ENCODE measurements at regions not wholly inside any gene's neighbourhood (a gene's known extent, or its start where the extent isn't known, plus 50 kb on each side); places are given as distances from the start of the nearest gene placed in this dataset.

DNA sequence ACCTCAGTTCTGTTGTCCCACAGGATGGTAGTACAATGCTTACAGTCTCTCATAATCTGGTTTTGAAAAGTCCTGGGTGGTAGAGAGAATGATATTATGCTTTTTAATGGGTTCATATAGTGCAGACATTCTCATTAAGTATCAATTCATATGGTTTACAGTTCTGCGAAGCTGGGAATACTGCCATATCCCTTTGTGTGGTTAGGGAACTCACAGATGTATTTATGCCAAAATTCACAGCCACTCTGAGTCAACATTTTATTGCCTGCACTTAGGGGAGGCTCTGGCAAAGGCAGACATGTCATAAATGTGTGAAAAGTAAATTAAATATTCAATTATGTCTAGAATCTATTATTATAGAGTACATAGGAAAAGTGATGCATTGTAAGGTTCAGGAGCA lies 808.2 kb downstream of the SUCLG1 start:
- TF ChIP-seq EZH2 (IDR thresholded peaks at IDR 0.05; ENCODE audit: borderline replicate concordance, control insufficient read depth, low read depth, low read length) (no peak), RAD21 (IDR thresholded peaks at IDR 0.05; ENCODE audit: insufficient read depth, low read depth, low read length) (no peak), POLR2A (IDR thresholded peaks at IDR 0.05; ENCODE audit: low read depth, low read length) (no peak), CREB1 (IDR thresholded peaks at IDR 0.05; ENCODE audit: low read depth) (no peak), NFXL1 (IDR thresholded peaks at IDR 0.05; ENCODE audit: borderline replicate concordance) (no peak), RELA (IDR thresholded peaks at IDR 0.05; ENCODE audit: borderline replicate concordance, partially characterized antibody) (no peak), HDAC2 (IDR thresholded peaks at IDR 0.05) (no peak), CEBPB (IDR thresholded peaks at IDR 0.05; ENCODE audit: borderline replicate concordance in 1 of 2, low read depth in 2 of 2, low read length in 2 of 2) (no peak), YBX1 (IDR thresholded peaks at IDR 0.05) (no peak), GATAD2B (conservative IDR thresholded peaks at IDR 0.05; ENCODE audit: low read depth) (no peak), EP300 (IDR thresholded peaks at IDR 0.05; ENCODE audit: borderline replicate concordance in 1 of 2, control insufficient read depth in 1 of 2, low read depth in 2 of 2, low read length in 2 of 2) (no peak)
- TF ChIP-seq, protein P1, sequence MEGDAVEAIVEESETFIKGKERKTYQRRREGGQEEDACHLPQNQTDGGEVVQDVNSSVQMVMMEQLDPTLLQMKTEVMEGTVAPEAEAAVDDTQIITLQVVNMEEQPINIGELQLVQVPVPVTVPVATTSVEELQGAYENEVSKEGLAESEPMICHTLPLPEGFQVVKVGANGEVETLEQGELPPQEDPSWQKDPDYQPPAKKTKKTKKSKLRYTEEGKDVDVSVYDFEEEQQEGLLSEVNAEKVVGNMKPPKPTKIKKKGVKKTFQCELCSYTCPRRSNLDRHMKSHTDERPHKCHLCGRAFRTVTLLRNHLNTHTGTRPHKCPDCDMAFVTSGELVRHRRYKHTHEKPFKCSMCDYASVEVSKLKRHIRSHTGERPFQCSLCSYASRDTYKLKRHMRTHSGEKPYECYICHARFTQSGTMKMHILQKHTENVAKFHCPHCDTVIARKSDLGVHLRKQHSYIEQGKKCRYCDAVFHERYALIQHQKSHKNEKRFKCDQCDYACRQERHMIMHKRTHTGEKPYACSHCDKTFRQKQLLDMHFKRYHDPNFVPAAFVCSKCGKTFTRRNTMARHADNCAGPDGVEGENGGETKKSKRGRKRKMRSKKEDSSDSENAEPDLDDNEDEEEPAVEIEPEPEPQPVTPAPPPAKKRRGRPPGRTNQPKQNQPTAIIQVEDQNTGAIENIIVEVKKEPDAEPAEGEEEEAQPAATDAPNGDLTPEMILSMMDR (IDR thresholded peaks at IDR 0.05 in 2 of 3, conservative IDR thresholded peaks at IDR 0.05 in 1 of 3; ENCODE audit: control insufficient read depth in 2 of 3, extremely low read depth in 1 of 3, insufficient read depth in 1 of 3, low read depth in 3 of 3, low read length in 3 of 3) = no peak
- TF ChIP-seq, protein P2, sequence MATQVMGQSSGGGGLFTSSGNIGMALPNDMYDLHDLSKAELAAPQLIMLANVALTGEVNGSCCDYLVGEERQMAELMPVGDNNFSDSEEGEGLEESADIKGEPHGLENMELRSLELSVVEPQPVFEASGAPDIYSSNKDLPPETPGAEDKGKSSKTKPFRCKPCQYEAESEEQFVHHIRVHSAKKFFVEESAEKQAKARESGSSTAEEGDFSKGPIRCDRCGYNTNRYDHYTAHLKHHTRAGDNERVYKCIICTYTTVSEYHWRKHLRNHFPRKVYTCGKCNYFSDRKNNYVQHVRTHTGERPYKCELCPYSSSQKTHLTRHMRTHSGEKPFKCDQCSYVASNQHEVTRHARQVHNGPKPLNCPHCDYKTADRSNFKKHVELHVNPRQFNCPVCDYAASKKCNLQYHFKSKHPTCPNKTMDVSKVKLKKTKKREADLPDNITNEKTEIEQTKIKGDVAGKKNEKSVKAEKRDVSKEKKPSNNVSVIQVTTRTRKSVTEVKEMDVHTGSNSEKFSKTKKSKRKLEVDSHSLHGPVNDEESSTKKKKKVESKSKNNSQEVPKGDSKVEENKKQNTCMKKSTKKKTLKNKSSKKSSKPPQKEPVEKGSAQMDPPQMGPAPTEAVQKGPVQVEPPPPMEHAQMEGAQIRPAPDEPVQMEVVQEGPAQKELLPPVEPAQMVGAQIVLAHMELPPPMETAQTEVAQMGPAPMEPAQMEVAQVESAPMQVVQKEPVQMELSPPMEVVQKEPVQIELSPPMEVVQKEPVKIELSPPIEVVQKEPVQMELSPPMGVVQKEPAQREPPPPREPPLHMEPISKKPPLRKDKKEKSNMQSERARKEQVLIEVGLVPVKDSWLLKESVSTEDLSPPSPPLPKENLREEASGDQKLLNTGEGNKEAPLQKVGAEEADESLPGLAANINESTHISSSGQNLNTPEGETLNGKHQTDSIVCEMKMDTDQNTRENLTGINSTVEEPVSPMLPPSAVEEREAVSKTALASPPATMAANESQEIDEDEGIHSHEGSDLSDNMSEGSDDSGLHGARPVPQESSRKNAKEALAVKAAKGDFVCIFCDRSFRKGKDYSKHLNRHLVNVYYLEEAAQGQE (IDR thresholded peaks at IDR 0.05; ENCODE audit: low read depth, low read length) = no peak
